ENCODE measurements at regions not wholly inside any gene's neighbourhood (a gene's known extent, or its start where the extent isn't known, plus 50 kb on each side); places are given as distances from the start of the nearest gene placed in this dataset.

- DNase-seq (ENCODE audit: low spot score) = no peak
These were observed 378.3 kb upstream of the SALL3 start for GRCh38 chr18:78601349-78601748.

- no peak for DNase-seq (ENCODE audit: low spot score)
These were observed 377.7 kb upstream of the SALL3 start for GRCh38 chr18:78601923-78602322.

- DNase-seq (ENCODE audit: low spot score) = no peak
These were observed 377.2 kb upstream of the SALL3 start for GRCh38 chr18:78602430-78602829.

GRCh38 chr18:78603102-78603983, 376.3 kb upstream of the SALL3 start:
- DNase-seq (ENCODE audit: low spot score) = no peak

- no peak for DNase-seq (ENCODE audit: low spot score)
These were observed 374.4 kb upstream of the SALL3 start for GRCh38 chr18:78605255-78605654.

GRCh38 chr18:78607221-78607620, 372.4 kb upstream of the SALL3 start:
- no peak for DNase-seq (ENCODE audit: low spot score)

- DNase-seq (ENCODE audit: low spot score) = no peak
These were observed 371.8 kb upstream of the SALL3 start for GRCh38 chr18:78607784-78608183.

GRCh38 chr18:78610179-78610578, 369.4 kb upstream of the SALL3 start:
- no peak for DNase-seq (ENCODE audit: low spot score)

- no peak for DNase-seq (ENCODE audit: low spot score)
These were observed 368.3 kb upstream of the SALL3 start for GRCh38 chr18:78611201-78611800.

- no peak for DNase-seq (ENCODE audit: low spot score)
These were observed 367.7 kb upstream of the SALL3 start for GRCh38 chr18:78611869-78612268.

GRCh38 chr18:78612318-78612717, 367.3 kb upstream of the SALL3 start:
- no peak for DNase-seq (ENCODE audit: low spot score)

GRCh38 chr18:78612801-78613200, 366.8 kb upstream of the SALL3 start:
- DNase-seq (ENCODE audit: low spot score) = no peak

- no peak for DNase-seq (ENCODE audit: low spot score)
These were observed 360.9 kb upstream of the SALL3 start for GRCh38 chr18:78618726-78619125.

GRCh38 chr18:78619854-78620253, 359.8 kb upstream of the SALL3 start:
- no peak for DNase-seq (ENCODE audit: low spot score)

GRCh38 chr18:78620326-78620725, 359.3 kb upstream of the SALL3 start:
- DNase-seq (ENCODE audit: low spot score) = no peak

- no peak for DNase-seq (ENCODE audit: low spot score)
These were observed 358.4 kb upstream of the SALL3 start for GRCh38 chr18:78621141-78621755.

GRCh38 chr18:78622251-78622906, 357.2 kb upstream of the SALL3 start:
- DNase-seq (ENCODE audit: low spot score) = no peak

- DNase-seq (ENCODE audit: low spot score) = no peak
These were observed 356.6 kb upstream of the SALL3 start for GRCh38 chr18:78622907-78623541.

GRCh38 chr18:78624646-78625279, 354.9 kb upstream of the SALL3 start:
- DNase-seq (ENCODE audit: low spot score) = no peak

- DNase-seq (ENCODE audit: low spot score) = no peak
These were observed 353.8 kb upstream of the SALL3 start for GRCh38 chr18:78625847-78626246.

GRCh38 chr18:78627551-78628346, 351.9 kb upstream of the SALL3 start:
- no peak for DNase-seq (ENCODE audit: low spot score)

Measured in D341Med (cell line).